Right forelimb (tissue), 1 donor: ENCODE measurements at regions not wholly inside any gene's neighbourhood (a gene's known extent, or its start where the extent isn't known, plus 50 kb on each side); places are given as distances from the start of the nearest gene placed in this dataset.

Experiments used
- DNase-seq: peaks from one replicate; pipeline ENCODE4 v3.0.0-alpha.2; 2018

- no peak for DNase-seq
These were observed 350.0 kb upstream of the AKR1E2 start for GRCh38 chr10:4475827-4476490.

GRCh38 chr10:4474829-4475228, 351.2 kb upstream of the AKR1E2 start:
- no peak for DNase-seq

DNA sequence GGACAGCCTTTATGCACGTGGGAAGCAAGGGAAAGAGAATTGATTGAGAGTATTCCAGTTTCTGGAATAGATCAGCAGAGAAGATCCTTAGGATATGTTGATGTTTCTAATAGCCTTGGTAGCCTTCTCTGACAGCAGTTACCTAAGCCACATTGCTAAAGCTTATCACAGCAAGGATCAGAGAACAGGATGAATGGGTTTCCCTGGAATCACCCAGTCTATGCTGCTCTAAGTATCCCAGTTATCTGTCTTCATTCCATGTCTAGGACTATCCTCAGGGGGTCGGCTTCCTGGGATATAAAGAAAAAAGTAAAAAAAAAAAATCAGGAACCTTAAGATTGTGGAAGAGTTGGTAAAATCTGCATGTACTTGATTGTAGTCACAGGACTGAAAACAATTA, 352.0 kb upstream of the AKR1E2 start:
- no peak for DNase-seq

DNA sequence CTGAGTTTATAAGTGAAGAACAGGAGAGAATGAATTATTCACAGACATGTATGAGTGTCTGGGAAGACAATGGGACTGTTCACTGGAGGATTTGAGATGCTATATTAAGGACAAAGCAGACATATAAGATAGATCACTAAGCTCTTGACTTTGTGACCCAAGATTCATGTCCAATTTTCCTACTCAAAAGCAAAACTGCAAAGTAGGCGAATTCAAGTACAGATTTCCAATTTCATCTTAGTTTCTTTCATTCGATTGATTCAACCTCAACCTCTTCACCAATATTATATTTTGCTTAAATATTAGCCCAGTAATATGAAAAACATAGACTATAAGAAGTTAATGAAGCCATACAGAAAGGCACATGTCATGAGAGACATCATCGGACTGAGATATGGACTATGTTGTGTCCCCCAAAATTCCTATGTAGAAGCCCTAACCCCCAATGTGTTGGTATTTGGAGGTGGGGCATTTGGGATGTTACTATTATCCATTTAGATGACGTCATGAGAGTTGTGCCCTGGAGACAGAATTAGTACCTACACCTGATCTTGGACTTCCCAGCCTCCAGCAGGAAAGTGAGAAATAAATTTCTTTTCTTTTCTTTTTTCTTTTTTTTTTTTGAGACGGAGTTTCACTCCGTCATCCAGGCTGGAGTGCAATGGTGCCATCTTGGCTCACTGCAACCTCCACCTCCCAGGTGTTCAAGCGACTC, 353.7 kb upstream of the AKR1E2 start:
- no peak for DNase-seq

DNA sequence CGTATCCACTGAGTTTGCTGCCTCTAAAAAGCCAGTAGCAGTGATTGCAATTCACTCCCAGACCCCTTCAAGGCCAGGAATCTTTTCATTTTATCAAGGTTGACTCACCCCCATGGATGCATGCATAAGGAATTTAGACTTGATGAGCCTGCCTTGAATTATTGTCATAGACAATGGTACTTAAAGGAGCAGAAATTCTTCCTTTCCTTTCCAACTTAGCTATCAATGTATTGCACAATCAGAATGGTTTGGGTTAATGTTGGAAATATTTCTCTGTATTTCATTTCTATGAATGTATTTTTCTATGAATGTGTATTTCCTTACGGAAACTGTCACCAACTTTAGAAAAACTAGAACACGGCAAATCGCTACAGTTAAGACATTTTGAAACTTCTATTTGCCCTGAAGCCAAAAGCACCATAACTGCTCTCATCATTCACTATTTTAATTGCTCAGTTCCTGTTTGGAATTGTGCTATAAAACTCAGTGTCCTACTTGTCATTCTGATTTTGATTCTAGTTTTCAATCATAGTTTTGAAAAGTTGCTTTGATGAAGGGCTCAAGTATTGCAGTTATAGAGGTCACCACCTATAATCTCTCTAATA, 355.7 kb upstream of the AKR1E2 start:
- no peak for DNase-seq

- no peak for DNase-seq
These were observed 358.5 kb upstream of the AKR1E2 start for GRCh38 chr10:4467481-4467880.

- no peak for DNase-seq
These were observed 365.7 kb upstream of the AKR1E2 start for GRCh38 chr10:4460267-4460666.

DNA sequence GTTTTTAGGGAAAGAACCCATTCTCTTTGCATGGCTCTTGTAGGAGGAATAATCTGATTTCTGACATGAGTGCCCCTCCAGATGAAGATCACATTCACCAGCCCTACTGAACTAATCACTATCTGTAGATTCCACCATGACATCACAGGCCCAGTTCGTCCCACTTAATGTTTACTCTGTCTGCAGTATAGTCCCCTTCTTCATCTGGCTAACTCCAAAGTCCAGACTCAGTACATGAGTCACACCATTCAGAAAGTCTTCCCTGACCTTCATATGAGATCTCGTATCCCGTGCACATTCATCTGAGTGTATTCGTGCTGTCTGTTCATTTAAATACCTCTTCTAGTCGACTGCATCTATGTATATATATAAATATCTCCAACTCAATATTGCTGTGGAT, 366.5 kb upstream of the AKR1E2 start:
- no peak for DNase-seq

- DNase-seq: no peak
These were observed 368.4 kb upstream of the AKR1E2 start for GRCh38 chr10:4457597-4457996.

GRCh38 chr10:4456776-4457175, 369.2 kb upstream of the AKR1E2 start:
- no peak for DNase-seq

DNA sequence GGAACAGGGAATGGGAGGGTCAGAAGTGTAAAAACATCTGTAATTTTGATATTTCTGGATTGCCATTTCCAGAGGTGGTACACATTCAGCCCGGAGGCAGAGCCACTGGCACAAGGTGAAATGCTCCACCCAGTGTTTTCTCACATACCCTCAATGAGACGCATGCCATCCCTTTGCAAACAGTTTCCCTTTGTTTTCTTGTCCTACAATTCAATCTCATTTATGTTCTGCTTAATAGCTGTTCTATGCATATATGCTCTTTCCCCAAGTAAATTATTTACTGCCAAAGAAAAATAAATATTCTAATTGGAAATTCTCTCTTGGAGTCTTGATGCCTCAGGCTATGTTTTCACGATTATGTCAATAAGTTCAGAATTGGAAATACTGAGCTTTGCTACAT, 369.7 kb upstream of the AKR1E2 start:
- no peak for DNase-seq

GRCh38 chr10:4453950-4454349, 372.1 kb upstream of the AKR1E2 start:
- no peak for DNase-seq

GRCh38 chr10:4453276-4453675, 372.7 kb upstream of the AKR1E2 start:
- no peak for DNase-seq

GRCh38 chr10:4450981-4451908, 374.8 kb upstream of the AKR1E2 start:
- no peak for DNase-seq

DNA sequence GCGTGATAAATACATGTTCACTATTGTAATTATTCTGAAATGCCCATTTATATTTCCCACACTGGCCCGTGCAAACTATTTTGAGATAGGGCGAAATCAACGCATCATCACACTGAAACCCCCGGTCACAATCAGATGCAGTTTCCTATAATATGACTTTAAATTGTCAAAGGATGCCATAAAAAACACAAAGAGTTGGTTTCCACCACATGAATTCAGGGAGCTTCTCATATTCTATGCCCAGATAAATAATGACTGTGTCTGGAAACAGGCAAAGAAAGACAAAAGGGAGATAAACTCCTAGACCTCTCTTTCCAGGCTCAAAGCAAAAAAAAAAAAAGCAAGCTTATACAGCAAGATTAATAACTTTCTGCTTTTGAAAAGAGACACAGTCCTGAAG, 375.8 kb upstream of the AKR1E2 start:
- no peak for DNase-seq

GRCh38 chr10:4448030-4448429, 378.0 kb upstream of the AKR1E2 start:
- DNase-seq: no peak

- DNase-seq: no peak
These were observed 382.6 kb upstream of the AKR1E2 start for GRCh38 chr10:4443419-4443818.

DNA sequence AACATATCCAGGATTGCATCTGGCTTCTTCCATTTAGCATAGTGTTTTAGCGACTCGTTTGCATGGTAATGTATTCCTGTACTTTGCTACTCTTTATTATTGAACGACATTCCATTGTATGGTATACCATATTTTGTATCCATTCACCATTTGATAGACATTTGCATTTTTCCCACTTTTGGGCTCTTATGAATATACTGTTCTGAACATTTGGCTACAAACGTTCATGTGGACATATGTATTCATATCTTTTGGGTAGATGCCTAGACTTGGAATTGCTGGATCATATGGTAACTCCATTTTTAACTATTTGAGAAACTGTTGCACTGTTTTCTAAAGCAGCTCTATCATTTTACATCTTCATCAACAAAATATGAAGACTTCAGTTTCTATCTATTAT, 383.7 kb upstream of the AKR1E2 start:
- DNase-seq: no peak

- DNase-seq: no peak
These were observed 385.7 kb upstream of the AKR1E2 start for GRCh38 chr10:4440260-4440659.

DNA sequence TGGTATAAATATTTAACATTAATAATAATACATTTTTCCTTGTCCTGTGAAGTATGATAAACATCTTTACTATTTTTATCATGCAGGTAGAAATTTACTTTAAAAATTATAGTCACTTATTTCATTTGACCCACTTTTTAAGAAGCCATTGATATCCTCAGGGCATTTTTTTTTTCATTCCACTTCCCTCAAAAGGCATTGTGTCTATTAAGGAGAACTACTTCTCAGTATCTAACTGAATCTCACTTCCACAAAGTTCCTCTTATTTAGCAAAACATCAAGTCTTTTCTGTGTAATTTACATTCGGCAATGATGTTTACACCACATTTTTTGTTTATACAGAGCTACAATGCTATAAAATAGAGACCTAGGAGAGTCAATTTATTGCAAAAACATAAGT, 388.2 kb upstream of the AKR1E2 start:
- DNase-seq: no peak

GRCh38 chr10:4437061-4437460, 388.9 kb upstream of the AKR1E2 start:
- DNase-seq: no peak

GRCh38 chr10:4436103-4436502, 389.9 kb upstream of the AKR1E2 start:
- no peak for DNase-seq

- DNase-seq: no peak
These were observed 391.4 kb upstream of the AKR1E2 start for GRCh38 chr10:4434516-4435071.
